ENCODE measurements at regions not wholly inside any gene's neighbourhood (a gene's known extent, or its start where the extent isn't known, plus 50 kb on each side); places are given as distances from the start of the nearest gene placed in this dataset.

- TF ChIP-seq, protein P1, sequence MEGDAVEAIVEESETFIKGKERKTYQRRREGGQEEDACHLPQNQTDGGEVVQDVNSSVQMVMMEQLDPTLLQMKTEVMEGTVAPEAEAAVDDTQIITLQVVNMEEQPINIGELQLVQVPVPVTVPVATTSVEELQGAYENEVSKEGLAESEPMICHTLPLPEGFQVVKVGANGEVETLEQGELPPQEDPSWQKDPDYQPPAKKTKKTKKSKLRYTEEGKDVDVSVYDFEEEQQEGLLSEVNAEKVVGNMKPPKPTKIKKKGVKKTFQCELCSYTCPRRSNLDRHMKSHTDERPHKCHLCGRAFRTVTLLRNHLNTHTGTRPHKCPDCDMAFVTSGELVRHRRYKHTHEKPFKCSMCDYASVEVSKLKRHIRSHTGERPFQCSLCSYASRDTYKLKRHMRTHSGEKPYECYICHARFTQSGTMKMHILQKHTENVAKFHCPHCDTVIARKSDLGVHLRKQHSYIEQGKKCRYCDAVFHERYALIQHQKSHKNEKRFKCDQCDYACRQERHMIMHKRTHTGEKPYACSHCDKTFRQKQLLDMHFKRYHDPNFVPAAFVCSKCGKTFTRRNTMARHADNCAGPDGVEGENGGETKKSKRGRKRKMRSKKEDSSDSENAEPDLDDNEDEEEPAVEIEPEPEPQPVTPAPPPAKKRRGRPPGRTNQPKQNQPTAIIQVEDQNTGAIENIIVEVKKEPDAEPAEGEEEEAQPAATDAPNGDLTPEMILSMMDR (conservative IDR thresholded peaks at IDR 0.05; ENCODE audit: low read length), result no peak
- TF ChIP-seq EZH2phosphoT487 (IDR thresholded peaks at IDR 0.05; ENCODE audit: borderline replicate concordance, low read depth, low read length), result no peak
Measured at GRCh38 chr11:36774603-36775002, 176.6 kb upstream of the RAG2 start.

Data from OCI-LY7 (cell line).